ENCODE measurements at regions not wholly inside any gene's neighbourhood (a gene's known extent, or its start where the extent isn't known, plus 50 kb on each side); places are given as distances from the start of the nearest gene placed in this dataset.
"Not testable (repeated sequence)": the region's sequence is repeated elsewhere in the genome, so short reads cannot be mapped to it uniquely, and the experiment has no call there.

GRCh38 chr11:41714101-41714500 is 254.6 kb upstream of the LRRC4C start:
- no peak for DNase-seq

GRCh38 chr11:41716862-41717261 is 257.4 kb upstream of the LRRC4C start:
- no peak for DNase-seq

GRCh38 chr11:41720761-41721160 is 261.3 kb upstream of the LRRC4C start:
- no peak for DNase-seq

GRCh38 chr11:41728161-41728560 is 268.7 kb upstream of the LRRC4C start:
- DNase-seq, result not testable (repeated sequence)

GRCh38 chr11:41775296-41775695 is 315.8 kb upstream of the LRRC4C start:
- DNase-seq, result no peak

- no peak for DNase-seq
Observed at GRCh38 chr11:41779401-41779960, 320.0 kb upstream of the LRRC4C start.

GRCh38 chr11:41781441-41781840 is 322.0 kb upstream of the LRRC4C start:
- no peak for DNase-seq

- no peak for DNase-seq
Observed at GRCh38 chr11:41784513-41785335, 325.3 kb upstream of the LRRC4C start.

- DNase-seq, result no peak
Observed at GRCh38 chr11:41786087-41786486, 326.6 kb upstream of the LRRC4C start.

- no peak for DNase-seq
Observed at GRCh38 chr11:41788177-41788576, 328.7 kb upstream of the LRRC4C start.

- DNase-seq, result no peak
Observed at GRCh38 chr11:41789376-41789775, 329.9 kb upstream of the LRRC4C start.

- no peak for DNase-seq
Observed at GRCh38 chr11:41795004-41795403, 335.6 kb upstream of the LRRC4C start.

GRCh38 chr11:41799754-41800153 is 340.3 kb upstream of the LRRC4C start:
- DNase-seq, result no peak

- no peak for DNase-seq
Observed at GRCh38 chr11:41803895-41804294, 344.4 kb upstream of the LRRC4C start.

GRCh38 chr11:41816396-41816795 is 356.9 kb upstream of the LRRC4C start:
- no peak for DNase-seq

- not testable (repeated sequence) for DNase-seq
Observed at GRCh38 chr11:41824287-41824686, 364.8 kb upstream of the LRRC4C start.

- no peak for DNase-seq
Observed at GRCh38 chr11:41826085-41826484, 366.6 kb upstream of the LRRC4C start.

GRCh38 chr11:41836431-41836830 is 377.0 kb upstream of the LRRC4C start:
- DNase-seq, result no peak

GRCh38 chr11:41842673-41843072 is 383.2 kb upstream of the LRRC4C start:
- no peak for DNase-seq

- DNase-seq, result no peak
Observed at GRCh38 chr11:41845066-41845465, 385.6 kb upstream of the LRRC4C start.

- DNase-seq, result no peak
Observed at GRCh38 chr11:41848349-41848748, 388.9 kb upstream of the LRRC4C start.

GRCh38 chr11:41849250-41849649 is 389.8 kb upstream of the LRRC4C start:
- no peak for DNase-seq

- DNase-seq, result no peak
Observed at GRCh38 chr11:41851743-41852142, 392.3 kb upstream of the LRRC4C start.

- DNase-seq, result no peak
Observed at GRCh38 chr11:41861838-41862237, 402.4 kb upstream of the LRRC4C start.

- no peak for DNase-seq
Observed at GRCh38 chr11:41866525-41866924, 407.1 kb upstream of the LRRC4C start.
